ENCODE measurements at regions not wholly inside any gene's neighbourhood (a gene's known extent, or its start where the extent isn't known, plus 50 kb on each side); places are given as distances from the start of the nearest gene placed in this dataset.
"Not testable (repeated sequence)": the region's sequence is repeated elsewhere in the genome, so short reads cannot be mapped to it uniquely, and the experiment has no call there.

- no peak for DNase-seq
Observed at GRCh38 chr9:106467113-106467864, 395.7 kb upstream of the ZNF462 start.

- DNase-seq: no peak
Observed at GRCh38 chr9:106467865-106468164, 395.2 kb upstream of the ZNF462 start.

- DNase-seq: no peak
Observed at GRCh38 chr9:106468431-106468830, 394.5 kb upstream of the ZNF462 start.

GRCh38 chr9:106478312-106478711, 384.7 kb upstream of the ZNF462 start:
- DNase-seq: no peak

- DNase-seq: no peak
Observed at GRCh38 chr9:106478727-106479126, 384.2 kb upstream of the ZNF462 start.

- peak; percentile 20 for DNase-seq
Observed at GRCh38 chr9:106479679-106480078, 383.3 kb upstream of the ZNF462 start.

GRCh38 chr9:106481013-106481609, 381.9 kb upstream of the ZNF462 start:
- DNase-seq: no peak

- no peak for DNase-seq
Observed at GRCh38 chr9:106482733-106483132, 380.2 kb upstream of the ZNF462 start.

GRCh38 chr9:106486685-106487084, 376.3 kb upstream of the ZNF462 start:
- DNase-seq: no peak

- no peak for DNase-seq
Observed at GRCh38 chr9:106487266-106487665, 375.7 kb upstream of the ZNF462 start.

GRCh38 chr9:106492126-106492525, 370.8 kb upstream of the ZNF462 start:
- not testable (repeated sequence) for DNase-seq

GRCh38 chr9:106500171-106500570, 362.8 kb upstream of the ZNF462 start:
- no peak for DNase-seq

GRCh38 chr9:106501210-106501609, 361.8 kb upstream of the ZNF462 start:
- not testable (repeated sequence) for DNase-seq

- no peak for DNase-seq
Observed at GRCh38 chr9:106502930-106503329, 360.0 kb upstream of the ZNF462 start.

- DNase-seq: no peak
Observed at GRCh38 chr9:106503759-106504158, 359.2 kb upstream of the ZNF462 start.

GRCh38 chr9:106526716-106527204, 336.2 kb upstream of the ZNF462 start:
- no peak for DNase-seq

- no peak for DNase-seq
Observed at GRCh38 chr9:106528158-106528557, 334.8 kb upstream of the ZNF462 start.

GRCh38 chr9:106529616-106530015, 333.4 kb upstream of the ZNF462 start:
- DNase-seq: no peak

- peak; percentile 76 for DNase-seq
Observed at GRCh38 chr9:106531491-106531890, 331.5 kb upstream of the ZNF462 start.

- peak; percentile 12 for DNase-seq
Observed at GRCh38 chr9:106532306-106533015, 330.5 kb upstream of the ZNF462 start.

- no peak for DNase-seq
Observed at GRCh38 chr9:106534800-106535199, 328.2 kb upstream of the ZNF462 start.

- DNase-seq: no peak
Observed at GRCh38 chr9:106535439-106535838, 327.5 kb upstream of the ZNF462 start.

- DNase-seq: no peak
Observed at GRCh38 chr9:106557996-106558667, 304.8 kb upstream of the ZNF462 start.
